MM.1S (cell line): ENCODE measurements at regions not wholly inside any gene's neighbourhood (a gene's known extent, or its start where the extent isn't known, plus 50 kb on each side); places are given as distances from the start of the nearest gene placed in this dataset.

ENCODE experiments used
- CTCF ChIP-seq: fragments of 300-600 bp; sonication (generic); IDR thresholded peaks from 2 replicates; pipeline ENCODE4 v1.5.1; 2016; ENCODE audit warnings: antibody characterized with exemption, low read length, mixed read lengths
- EZH2 ChIP-seq: fragments of 300-600 bp; sonication (generic); optimal IDR thresholded peaks from 2 replicates; pipeline ENCODE3; 2017; ENCODE audit warnings: low read depth, mild to moderate bottlenecking, antibody characterized with exemption, low read length, mixed read lengths

GRCh38 chr13:80465321-80465720 is 124.4 kb upstream of the SPRY2 start:
- TF ChIP-seq CTCF, result no peak
- TF ChIP-seq EZH2, result no peak
